OCI-LY7 (cell line): ENCODE measurements at regions not wholly inside any gene's neighbourhood (a gene's known extent, or its start where the extent isn't known, plus 50 kb on each side); places are given as distances from the start of the nearest gene placed in this dataset.

ENCODE experiments used
- BruUV-seq: library from RNA; stranded (reverse); fragments of 400-500 nt; replicated peaks from 2 replicates; lab custom pipeline; 2021; lab: Mats Ljungman, UMichigan
- CTCF ChIA-PET: fragments of 300-600 bp; sonication (Branson Sonifier 250); formaldehyde crosslinking; loops from one replicate; lab custom pipeline; 2022; ENCODE audit warnings: antibody characterized with exemption; ENCODE audit not compliant: unreplicated experiment; lab: Charles Lee
- POLR2A ChIA-PET: fragments of 300-600 bp; sonication (Branson Sonifier 250); formaldehyde crosslinking; loops from one replicate; lab custom pipeline; 2022; ENCODE audit warnings: antibody characterized with exemption; lab: Charles Lee
- DNase-seq: peaks from one replicate; pipeline ENCODE4 v3.0.0-alpha.2; 2015; ENCODE audit warnings: low spot score
- H2AFZ ChIP-seq: fragments of 200-600 bp; sonication (generic), shearing (Covaris generic); 2 replicates; pipeline ENCODE4 v1.6.1; 2014; ENCODE audit warnings: mild to moderate bottlenecking, antibody characterized with exemption, low read length, moderate library complexity
- H3K27ac ChIP-seq: fragments of 200-600 bp; sonication (generic); 2 replicates; pipeline ENCODE4 v1.5.1; 2014; ENCODE audit warnings: mixed run types, low read depth, mild to moderate bottlenecking, moderate library complexity, low read length, inconsistent platforms; ENCODE audit not compliant: poor library complexity, severe bottlenecking
- H3K36me3 ChIP-seq: fragments of 200-600 bp; sonication (generic); 2 replicates; pipeline ENCODE4 v1.6.1; 2014; ENCODE audit warnings: mild to moderate bottlenecking, antibody characterized with exemption, low read length, moderate library complexity, mixed read lengths; ENCODE audit not compliant: insufficient read depth
- H3K4me1 ChIP-seq: fragments of 200-600 bp; sonication (generic); 2 replicates; pipeline ENCODE4 v1.5.1; 2014; ENCODE audit warnings: mild to moderate bottlenecking, low read length; ENCODE audit not compliant: insufficient read depth, poor library complexity, severe bottlenecking
- H3K4me2 ChIP-seq: fragments of 200-600 bp; sonication (generic); 2 replicates; pipeline ENCODE4 v1.6.1; 2014; ENCODE audit warnings: mild to moderate bottlenecking, low read length
- H3K4me3 ChIP-seq: fragments of 200-600 bp; sonication (generic); 2 replicates; pipeline ENCODE4 v1.5.1; 2014; ENCODE audit warnings: mild to moderate bottlenecking, low read depth, low read length; ENCODE audit not compliant: poor library complexity, severe bottlenecking
- H3K79me2 ChIP-seq: fragments of 200-600 bp; sonication (generic); 2 replicates; pipeline ENCODE4 v1.6.1; 2016; ENCODE audit warnings: low read depth, mild to moderate bottlenecking, low read length, moderate library complexity, mixed read lengths; ENCODE audit not compliant: insufficient read depth
- H3K9me2 ChIP-seq: fragments of 200-600 bp; sonication (generic); 2 replicates; pipeline ENCODE4 v1.6.1; 2016; ENCODE audit warnings: mild to moderate bottlenecking, low read length, mixed read lengths; ENCODE audit not compliant: insufficient read depth
- H3K9me3 ChIP-seq: fragments of 200-600 bp; sonication (generic); 2 replicates; pipeline ENCODE4 v1.6.1; 2014; ENCODE audit warnings: mild to moderate bottlenecking, mixed run types, low read length, mixed read lengths
- H4K20me1 ChIP-seq: fragments of 200-600 bp; sonication (generic); 2 replicates; pipeline ENCODE4 v1.6.1; 2014; ENCODE audit warnings: mild to moderate bottlenecking, antibody characterized with exemption, low read length, moderate library complexity, mixed read lengths; ENCODE audit not compliant: insufficient read depth
- CTCF ChIP-seq: fragments of 200-600 bp; sonication (generic); conservative IDR thresholded peaks from 2 replicates; pipeline ENCODE4 v1.5.1; 2014; ENCODE audit warnings: mild to moderate bottlenecking, antibody characterized with exemption, low read length, moderate library complexity, mixed read lengths
- EZH2phosphoT487 ChIP-seq: fragments of 200-600 bp; sonication (generic); IDR thresholded peaks from 2 replicates; pipeline ENCODE4 v1.6.1; 2018; ENCODE audit warnings: low read depth, borderline replicate concordance, mild to moderate bottlenecking, mixed run types, antibody characterized with exemption, low read length, moderate library complexity, mixed read lengths
- intact Hi-C: fragments of 100-400 bp; cut with micrococcal nuclease; formaldehyde crosslinking; loops from one replicate; pipeline ENCODE4 v1.10.0; 2022; ENCODE audit not compliant: unreplicated experiment

DNA sequence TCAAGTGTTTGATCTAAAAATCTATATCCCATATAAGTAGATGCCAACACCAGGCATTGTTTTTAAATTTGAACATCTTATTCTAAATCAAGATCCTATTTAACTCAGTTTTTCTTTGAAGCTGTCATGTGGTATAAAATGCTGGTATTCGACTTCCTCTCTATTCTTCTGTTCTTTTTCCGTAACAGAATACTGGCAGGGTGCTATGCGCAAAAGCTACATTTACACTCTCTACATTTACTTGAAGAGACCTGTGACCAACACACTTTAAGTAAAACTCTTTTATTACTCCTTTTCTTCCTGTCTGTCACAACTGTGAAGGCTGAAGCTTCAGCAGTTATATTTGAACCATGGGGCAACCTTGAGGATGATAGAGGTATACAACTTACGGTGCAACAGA, 612.8 kb downstream of the C4orf33 start:
- Histone ChIP-seq H3K4me1 (no peaks in the 10 kb centered on the region), H4K20me1 (no peaks in the 10 kb centered on the region), H3K79me2 (no peaks in the 10 kb centered on the region), H3K27ac (no peak overlapping the region), H2AFZ (no peak overlapping the region), H3K9me2 (no peaks in the 10 kb centered on the region), H3K4me2 (no peak overlapping the region), H3K9me3 (no peaks in the 10 kb centered on the region), H3K36me3 (no peaks in the 10 kb centered on the region), H3K4me3 (no peak overlapping the region)
- CTCF ChIA-PET, result no interaction called here
- DNase-seq, result no peak
- TF ChIP-seq CTCF (no peak), EZH2phosphoT487 (no peak)
- POLR2A ChIA-PET, result no interaction called here
- intact Hi-C loops, result no loop called here
- no TSS peak for BruUV-seq

DNA sequence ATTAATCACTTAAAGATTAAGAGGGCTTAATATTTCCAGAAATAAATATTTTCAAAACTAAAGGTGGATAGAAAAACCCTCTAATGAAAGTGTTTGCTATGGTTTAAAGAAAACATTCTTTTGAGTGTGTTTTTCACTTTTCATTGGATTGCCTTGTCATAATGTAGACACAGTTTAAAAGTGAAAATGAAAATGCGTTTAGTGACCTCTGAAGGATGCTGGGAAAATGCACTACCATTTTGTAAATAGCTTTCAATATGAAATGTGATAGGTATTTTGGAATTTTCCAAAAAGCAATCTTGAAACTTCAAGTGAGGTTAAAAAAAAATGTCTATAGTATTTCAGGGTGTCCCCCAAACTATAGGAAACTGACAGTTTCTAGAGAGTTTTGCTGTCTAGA, 642.2 kb downstream of the C4orf33 start:
- no peaks in the 10 kb centered on the region for H4K20me1 ChIP-seq
- H3K4me3 ChIP-seq, result no peak overlapping the region
- POLR2A ChIA-PET, result interaction anchor here (0.7 kb wide), 3 partner anchors 19 to 757 kb away, joined by 3 to 6 read pairs (median 5); no protein-coding TSS in a partner anchor
- no peaks in the 10 kb centered on the region for H3K36me3 ChIP-seq
- intact Hi-C loops, result no loop called here
- H2AFZ ChIP-seq, result no peak overlapping the region
- no peaks in the 10 kb centered on the region for H3K9me2 ChIP-seq
- H3K4me2 ChIP-seq, result no peak overlapping the region
- H3K79me2 ChIP-seq, result no peaks in the 10 kb centered on the region
- CTCF ChIA-PET, result no interaction called here
- no peaks in the 10 kb centered on the region for H3K4me1 ChIP-seq
- no peak for DNase-seq
- no peaks in the 10 kb centered on the region for H3K9me3 ChIP-seq
- BruUV-seq, result no TSS peak
- TF ChIP-seq CTCF (no peak), EZH2phosphoT487 (no peak)
- H3K27ac ChIP-seq, result no peak overlapping the region

DNA sequence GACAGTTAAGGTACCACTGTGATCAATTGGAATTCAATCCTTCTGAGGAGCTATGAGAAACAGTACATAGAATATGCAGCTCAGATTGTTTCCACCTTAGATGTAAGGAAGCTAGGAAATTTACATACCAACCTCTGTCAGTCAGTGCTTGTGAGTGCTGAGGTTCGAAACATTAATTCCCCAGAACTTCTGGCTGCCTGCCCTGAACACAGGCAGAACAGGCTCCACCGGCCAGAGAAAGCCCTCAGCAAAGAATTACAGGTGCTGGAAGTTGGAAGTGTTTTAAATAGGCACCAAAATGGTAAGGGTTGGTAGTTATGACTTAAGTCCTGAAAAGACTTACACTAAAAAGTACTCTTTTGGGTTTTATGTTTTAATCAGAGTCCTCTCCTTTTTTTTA, 651.8 kb downstream of the C4orf33 start:
- TF ChIP-seq CTCF (no peak), EZH2phosphoT487 (no peak)
- H3K9me2 ChIP-seq, result no peaks in the 10 kb centered on the region
- no peak overlapping the region for H3K4me3 ChIP-seq
- no peaks in the 10 kb centered on the region for H3K4me1 ChIP-seq
- ChIA-PET CTCF (no interaction called here), POLR2A (no interaction called here)
- no peaks in the 10 kb centered on the region for H3K9me3 ChIP-seq
- H2AFZ ChIP-seq, result no peak overlapping the region
- no peaks in the 10 kb centered on the region for H3K36me3 ChIP-seq
- intact Hi-C loops, result no loop called here
- BruUV-seq, result no TSS peak
- no peaks in the 10 kb centered on the region for H4K20me1 ChIP-seq
- H3K27ac ChIP-seq, result no peak overlapping the region
- H3K4me2 ChIP-seq, result no peak overlapping the region
- DNase-seq, result no peak
- H3K79me2 ChIP-seq, result no peaks in the 10 kb centered on the region
